HG03354 (cell line): ENCODE measurements at regions not wholly inside any gene's neighbourhood (a gene's known extent, or its start where the extent isn't known, plus 50 kb on each side); places are given as distances from the start of the nearest gene placed in this dataset.

ENCODE experiments used
- ATAC-seq: cut with Tn5 transposase; IDR thresholded peaks from one replicate; pipeline ENCODE4 v1.9.1; 2021; ENCODE audit warnings: mild to moderate bottlenecking; ENCODE audit not compliant: unreplicated experiment, poor library complexity, severe bottlenecking

- ATAC-seq: peak; percentile 92
Observed at GRCh38 chr2:199646439-199646838, 188.7 kb upstream of the SATB2 start.

- no peak for ATAC-seq
Observed at GRCh38 chr2:199631129-199631528, 173.4 kb upstream of the SATB2 start.

- no peak for ATAC-seq
Observed at GRCh38 chr2:199629301-199629700, 171.6 kb upstream of the SATB2 start.

- ATAC-seq: no peak
Observed at GRCh38 chr2:199627417-199627816, 169.7 kb upstream of the SATB2 start.

GRCh38 chr2:199624958-199625357 is 167.2 kb upstream of the SATB2 start:
- no peak for ATAC-seq

- no peak for ATAC-seq
Observed at GRCh38 chr2:199612509-199613130, 154.9 kb upstream of the SATB2 start.

GRCh38 chr2:199607914-199608313 is 150.2 kb upstream of the SATB2 start:
- ATAC-seq: no peak

- ATAC-seq: no peak
Observed at GRCh38 chr2:199606193-199606780, 148.5 kb upstream of the SATB2 start.

GRCh38 chr2:199603721-199604291 is 146.1 kb upstream of the SATB2 start:
- no peak for ATAC-seq

- no peak for ATAC-seq
Observed at GRCh38 chr2:199602896-199603717, 145.4 kb upstream of the SATB2 start.

- peak; percentile 72 for ATAC-seq
Observed at GRCh38 chr2:199602271-199602895, 144.6 kb upstream of the SATB2 start.

- no peak for ATAC-seq
Observed at GRCh38 chr2:199596549-199596948, 138.8 kb upstream of the SATB2 start.

- no peak for ATAC-seq
Observed at GRCh38 chr2:199594443-199594842, 136.7 kb upstream of the SATB2 start.

GRCh38 chr2:199591826-199592225 is 134.1 kb upstream of the SATB2 start:
- no peak for ATAC-seq

GRCh38 chr2:199590321-199591203 is 132.8 kb upstream of the SATB2 start:
- ATAC-seq: no peak

- no peak for ATAC-seq
Observed at GRCh38 chr2:199589306-199589705, 131.6 kb upstream of the SATB2 start.

GRCh38 chr2:199588054-199588453 is 130.3 kb upstream of the SATB2 start:
- ATAC-seq: no peak

- no peak for ATAC-seq
Observed at GRCh38 chr2:199586646-199587045, 128.9 kb upstream of the SATB2 start.

- no peak for ATAC-seq
Observed at GRCh38 chr2:199583676-199584075, 125.9 kb upstream of the SATB2 start.
